Muscle layer of duodenum (tissue), 2 donors: ENCODE measurements at regions not wholly inside any gene's neighbourhood (a gene's known extent, or its start where the extent isn't known, plus 50 kb on each side); places are given as distances from the start of the nearest gene placed in this dataset.

ENCODE experiments used
- H3K27ac ChIP-seq: one replicate; pipeline ENCODE4 v1.7.0; 2013; ENCODE audit warnings: mild to moderate bottlenecking, low read length
- H3K27me3 ChIP-seq: one replicate; pipeline ENCODE4 v1.7.0; 2013; ENCODE audit warnings: low read depth, mild to moderate bottlenecking, control low read depth, low read length
- H3K36me3 ChIP-seq, 2 donors: one replicate each; pipeline ENCODE4 v1.7.0; 2013; ENCODE audit warnings: low read length in 2 of 2, control low read depth in 1 of 2, mild to moderate bottlenecking in 1 of 2; ENCODE audit not compliant: insufficient read depth in 2 of 2, control insufficient read depth in 1 of 2
- H3K4me1 ChIP-seq, 2 donors: one replicate each; pipeline ENCODE4 v1.7.0; 2013; ENCODE audit warnings: low read length in 2 of 2, mild to moderate bottlenecking in 2 of 2, control low read depth in 1 of 2, moderate library complexity in 1 of 2; ENCODE audit not compliant: insufficient read depth in 2 of 2, control insufficient read depth in 1 of 2
- H3K4me3 ChIP-seq, 2 donors: one replicate each; pipeline ENCODE4 v1.7.0; 2013; ENCODE audit warnings: low read length in 2 of 2, low read depth in 1 of 2, mild to moderate bottlenecking in 1 of 2
- H3K9me3 ChIP-seq, 2 donors: one replicate each; pipeline ENCODE4 v1.7.0; 2013; ENCODE audit warnings: low read length in 2 of 2, control low read depth in 1 of 2, mild to moderate bottlenecking in 1 of 2; ENCODE audit not compliant: control insufficient read depth in 1 of 2
- donor health status: healthy.

GRCh38 chr16:54422159-54422558 lies 135.6 kb upstream of the IRX3 start:
- Histone ChIP-seq H3K36me3 (no peaks in the 10 kb centered on the region), H3K27ac (no peak overlapping the region), H3K4me3 (no peak overlapping the region), H3K27me3 (peaks cover 4% of the 10 kb centered on the region), H3K4me1 (no peaks in the 10 kb centered on the region), H3K9me3 (no peaks in the 10 kb centered on the region)

GRCh38 chr16:54421220-54421619 lies 134.6 kb upstream of the IRX3 start:
- Histone ChIP-seq H3K4me3 (no peak overlapping the region), H3K27ac (no peak overlapping the region), H3K36me3 (no peaks in the 10 kb centered on the region), H3K4me1 (no peaks in the 10 kb centered on the region), H3K27me3 (peaks cover 4% of the 10 kb centered on the region), H3K9me3 (no peaks in the 10 kb centered on the region)

DNA sequence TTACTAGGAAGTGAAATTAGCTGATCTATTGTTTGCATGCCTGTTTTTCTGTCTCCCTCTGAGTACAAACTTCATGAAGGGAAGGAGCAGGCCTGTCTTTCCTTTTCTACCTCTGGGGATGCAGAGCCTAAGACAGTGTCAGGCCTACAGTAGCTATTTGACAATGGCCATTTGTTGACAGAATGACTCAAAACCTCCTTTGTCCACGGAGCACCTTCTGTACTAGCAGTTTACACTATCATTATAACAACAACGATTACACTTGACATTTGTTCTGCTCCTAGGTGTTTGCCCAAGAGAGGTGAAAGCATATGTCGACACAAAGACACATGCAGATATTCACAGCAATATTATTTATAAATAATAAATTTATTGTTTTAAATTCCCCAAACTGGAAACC lies 132.3 kb upstream of the IRX3 start:
- H3K9me3 ChIP-seq, result peaks cover 0 to 4% of the 10 kb centered on the region in 2 donors
- H3K4me3 ChIP-seq, result no peak overlapping the region
- H3K4me1 ChIP-seq, result no peaks in the 10 kb centered on the region
- no peaks in the 10 kb centered on the region for H3K27me3 ChIP-seq
- no peaks in the 10 kb centered on the region for H3K36me3 ChIP-seq
- H3K27ac ChIP-seq, result no peak overlapping the region

GRCh38 chr16:54417384-54417783 lies 130.8 kb upstream of the IRX3 start:
- Histone ChIP-seq H3K36me3 (no peaks in the 10 kb centered on the region), H3K27me3 (peaks cover 4% of the 10 kb centered on the region), H3K9me3 (peaks cover 0 to 4% of the 10 kb centered on the region in 2 donors), H3K27ac (no peak overlapping the region), H3K4me3 (no peak overlapping the region), H3K4me1 (no peaks in the 10 kb centered on the region)

DNA sequence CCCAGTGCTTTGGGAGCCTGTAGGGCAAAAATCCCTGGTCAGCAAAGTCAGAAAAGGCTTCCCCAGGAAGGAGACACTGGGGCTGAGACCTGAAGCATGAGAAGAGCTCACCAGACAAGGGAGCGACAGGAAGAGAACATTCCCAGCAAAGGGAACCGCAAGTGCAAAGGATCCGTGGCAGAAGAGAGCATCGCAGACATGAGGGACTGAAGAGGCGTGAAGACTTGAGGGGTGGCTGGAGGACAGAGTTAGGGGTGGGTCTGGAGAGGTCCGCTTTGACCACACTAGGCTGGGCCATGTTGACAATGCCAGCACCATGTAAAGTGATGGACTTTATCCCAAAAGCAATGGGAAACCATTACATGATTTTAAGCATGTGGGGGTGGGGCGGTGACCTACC lies 128.1 kb upstream of the IRX3 start:
- H3K27me3 ChIP-seq, result peaks cover 7% of the 10 kb centered on the region
- no peak overlapping the region for H3K27ac ChIP-seq
- peaks cover 0 to 4% of the 10 kb centered on the region in 2 donors for H3K9me3 ChIP-seq
- peaks cover 0 to 4% of the 10 kb centered on the region in 2 donors for H3K4me1 ChIP-seq
- H3K4me3 ChIP-seq, result no peak overlapping the region
- H3K36me3 ChIP-seq, result no peaks in the 10 kb centered on the region

DNA sequence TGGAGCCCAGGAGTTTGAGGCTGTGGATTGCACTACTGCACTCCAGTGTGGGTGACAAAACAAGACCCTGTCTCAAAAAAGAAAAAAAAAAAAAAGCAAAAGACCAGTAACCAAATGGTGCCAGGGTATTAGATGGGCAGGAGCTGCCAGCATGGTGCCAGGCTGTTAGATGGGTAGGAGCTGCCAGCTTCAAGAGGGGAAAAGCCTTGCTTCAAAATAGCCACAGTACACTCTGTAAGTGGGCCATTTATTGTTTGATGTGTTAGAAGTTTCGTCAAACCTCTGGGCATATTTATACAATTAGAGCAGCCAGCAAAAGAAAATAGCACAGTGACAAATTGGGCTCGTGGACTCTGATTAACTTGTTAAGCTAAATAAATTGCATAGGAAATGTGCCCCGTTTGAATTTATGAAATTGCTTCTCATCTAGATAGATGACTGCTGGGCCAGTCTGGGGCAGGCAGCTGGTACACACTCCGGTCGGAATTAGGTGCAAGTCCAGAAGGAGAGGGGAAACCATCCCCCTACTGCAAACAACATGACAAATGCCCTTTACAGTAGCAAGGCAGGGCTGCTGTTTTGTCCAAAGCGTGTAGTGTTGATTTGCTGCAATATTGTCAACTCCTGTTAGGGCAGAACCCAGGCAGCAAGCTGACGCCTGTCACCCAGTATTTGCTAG lies 126.3 kb upstream of the IRX3 start:
- Histone ChIP-seq H3K4me1 (peaks cover 0 to 4% of the 10 kb centered on the region in 2 donors), H3K9me3 (peaks cover 0 to 4% of the 10 kb centered on the region in 2 donors), H3K36me3 (no peaks in the 10 kb centered on the region), H3K4me3 (no peak overlapping the region), H3K27ac (no peak overlapping the region), H3K27me3 (peaks cover 7% of the 10 kb centered on the region)

DNA sequence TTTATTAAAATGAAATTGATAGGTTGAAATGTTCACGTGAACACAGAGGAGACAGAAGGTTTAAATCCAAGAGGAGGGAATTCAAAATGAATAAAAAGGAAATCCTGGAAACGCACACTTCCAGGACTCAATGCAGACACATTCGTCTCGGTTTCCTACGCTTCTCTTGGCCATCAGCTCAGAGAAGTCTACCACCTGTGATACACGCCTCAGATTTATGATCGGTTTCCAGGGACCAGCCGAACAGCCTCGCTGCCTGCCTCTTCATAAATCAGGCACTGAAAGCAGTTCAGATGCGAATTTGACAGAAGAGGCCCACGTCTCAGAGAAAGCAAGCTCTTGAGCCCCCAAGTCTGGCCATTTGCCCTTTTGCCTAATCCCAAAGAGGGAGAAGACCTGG lies 125.5 kb upstream of the IRX3 start:
- H3K36me3 ChIP-seq, result no peaks in the 10 kb centered on the region
- peaks cover 0 to 4% of the 10 kb centered on the region in 2 donors for H3K4me1 ChIP-seq
- H3K27ac ChIP-seq, result no peak overlapping the region
- peaks cover 7% of the 10 kb centered on the region for H3K27me3 ChIP-seq
- H3K4me3 ChIP-seq, result no peak overlapping the region
- peaks cover 0 to 4% of the 10 kb centered on the region in 2 donors for H3K9me3 ChIP-seq

DNA sequence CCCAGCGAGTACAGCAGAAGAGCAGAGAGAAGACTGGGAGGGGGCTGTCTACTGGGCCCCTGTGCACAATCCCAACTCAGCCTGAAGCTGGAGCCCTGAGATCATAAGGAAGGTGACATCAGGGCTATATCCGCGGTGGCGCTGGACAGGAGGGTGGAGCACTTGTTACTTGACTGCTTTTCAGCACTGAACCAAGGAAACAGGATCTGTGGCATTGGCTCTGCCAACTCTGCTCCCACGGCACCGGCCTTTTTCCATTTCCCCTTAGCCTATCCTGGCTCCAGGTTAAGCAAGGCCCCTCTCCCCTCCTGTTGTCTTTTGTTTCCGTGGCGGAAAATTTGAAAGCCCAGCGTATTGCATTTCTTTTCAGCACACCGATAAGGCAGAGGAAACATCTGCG lies 125.0 kb upstream of the IRX3 start:
- Histone ChIP-seq H3K36me3 (no peaks in the 10 kb centered on the region), H3K27ac (no peak overlapping the region), H3K4me3 (no peak overlapping the region), H3K27me3 (peaks cover 7% of the 10 kb centered on the region), H3K4me1 (peaks cover 0 to 4% of the 10 kb centered on the region in 2 donors), H3K9me3 (peaks cover 0 to 4% of the 10 kb centered on the region in 2 donors)

DNA sequence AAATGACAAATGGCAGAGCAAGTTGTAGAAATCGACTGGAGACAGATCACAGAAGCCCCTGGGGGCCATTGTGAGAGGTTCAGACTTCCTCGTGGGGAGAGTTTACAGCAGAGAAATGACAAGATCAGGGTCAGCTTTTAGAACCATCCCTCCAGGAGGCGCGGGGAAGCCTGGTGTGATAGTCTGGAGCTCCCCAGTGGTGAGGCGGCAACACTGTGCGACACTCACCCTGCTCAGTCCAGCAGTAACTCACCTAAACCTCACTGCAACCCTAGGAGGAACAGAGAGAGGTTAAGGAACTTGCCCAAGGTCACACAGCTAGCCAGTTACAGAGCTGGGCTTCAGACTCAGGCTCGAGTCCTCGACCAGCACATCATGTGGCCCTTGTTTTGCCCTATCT lies 123.4 kb upstream of the IRX3 start:
- Histone ChIP-seq H3K36me3 (no peaks in the 10 kb centered on the region), H3K27me3 (peaks cover 7% of the 10 kb centered on the region), H3K27ac (no peak overlapping the region), H3K4me3 (no peak overlapping the region), H3K4me1 (peaks cover 0 to 4% of the 10 kb centered on the region in 2 donors), H3K9me3 (no peaks in the 10 kb centered on the region)

GRCh38 chr16:54407596-54407995 lies 121.0 kb upstream of the IRX3 start:
- Histone ChIP-seq H3K27ac (no peak overlapping the region), H3K9me3 (no peaks in the 10 kb centered on the region), H3K36me3 (no peaks in the 10 kb centered on the region), H3K4me3 (no peak overlapping the region), H3K4me1 (peaks cover 0 to 4% of the 10 kb centered on the region in 2 donors), H3K27me3 (peaks cover 6% of the 10 kb centered on the region)

DNA sequence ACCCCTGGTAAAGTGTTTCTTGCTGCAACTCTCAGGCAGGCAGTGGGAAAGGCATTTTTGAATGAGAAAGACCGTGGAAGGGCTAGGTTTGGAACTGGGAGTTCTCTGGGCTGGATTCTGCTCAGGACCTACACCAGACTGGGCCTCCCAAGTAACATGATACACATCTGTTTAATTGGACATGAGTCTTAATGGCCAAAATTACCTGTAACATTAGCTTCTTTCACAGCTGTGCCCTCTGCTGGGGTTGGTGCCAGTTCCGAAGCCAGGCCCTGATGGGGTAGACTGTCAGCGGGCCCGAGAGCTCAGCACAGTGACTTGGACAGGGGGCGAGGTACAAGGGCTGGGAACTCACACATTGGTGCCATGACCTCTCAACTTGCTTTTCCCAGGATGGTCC lies 118.9 kb upstream of the IRX3 start:
- H3K9me3 ChIP-seq, result no peaks in the 10 kb centered on the region
- H3K27me3 ChIP-seq, result no peaks in the 10 kb centered on the region
- no peak overlapping the region for H3K4me3 ChIP-seq
- no peak overlapping the region for H3K27ac ChIP-seq
- H3K4me1 ChIP-seq, result no peaks in the 10 kb centered on the region
- H3K36me3 ChIP-seq, result no peaks in the 10 kb centered on the region

DNA sequence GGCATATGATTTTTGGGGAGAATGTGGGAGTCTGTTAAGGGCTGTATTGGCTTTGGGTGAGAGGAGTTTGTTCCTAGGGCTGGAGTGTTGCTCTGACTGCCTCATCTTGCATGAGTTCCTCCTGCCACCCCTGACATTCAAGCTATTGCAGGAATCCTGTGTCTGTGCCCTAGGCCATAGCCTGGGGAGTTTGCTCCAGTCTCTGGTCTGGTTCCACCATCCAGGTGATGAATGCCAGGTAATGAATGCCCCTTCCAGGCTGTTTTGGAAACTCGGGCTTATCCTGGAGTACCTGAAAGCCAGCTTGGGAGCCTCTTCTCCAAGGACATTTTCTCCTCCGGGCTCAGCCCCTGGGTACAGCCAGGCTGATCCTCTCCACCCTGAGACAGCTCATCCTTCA lies 117.0 kb upstream of the IRX3 start:
- no peak overlapping the region for H3K27ac ChIP-seq
- no peak overlapping the region for H3K4me3 ChIP-seq
- H3K4me1 ChIP-seq, result no peaks in the 10 kb centered on the region
- H3K36me3 ChIP-seq, result no peaks in the 10 kb centered on the region
- H3K9me3 ChIP-seq, result no peaks in the 10 kb centered on the region
- no peaks in the 10 kb centered on the region for H3K27me3 ChIP-seq
